C4-2B (cell line): ENCODE measurements at regions not wholly inside any gene's neighbourhood (a gene's known extent, or its start where the extent isn't known, plus 50 kb on each side); places are given as distances from the start of the nearest gene placed in this dataset.
"Not testable (repeated sequence)": the region's sequence is repeated elsewhere in the genome, so short reads cannot be mapped to it uniquely, and the experiment has no call there.

Experiments
- CTCF ChIP-seq: fragments of 450-650 bp; conservative IDR thresholded peaks from 2 replicates; pipeline ENCODE4 v1.5.1; 2017; ENCODE audit warnings: mild to moderate bottlenecking
- ZFX ChIP-seq: fragments of 450-650 bp; IDR thresholded peaks from 2 replicates; pipeline ENCODE4 v1.6.1; 2017

- not testable (repeated sequence) for TF ChIP-seq CTCF, ZFX
Measured at GRCh38 chr3:171924864-171925263, 81.7 kb downstream of the TMEM212 start.
